Stromal cell of bone marrow (primary cell): ENCODE measurements at regions not wholly inside any gene's neighbourhood (a gene's known extent, or its start where the extent isn't known, plus 50 kb on each side); places are given as distances from the start of the nearest gene placed in this dataset.

Source experiments
- DNase-seq: peaks from one replicate; pipeline ENCODE4 v3.0.0-alpha.2; 2012; ENCODE audit warnings: low read depth

- no peak for DNase-seq
These were observed 160.0 kb downstream of the SMIM20 start for GRCh38 chr4:26073886-26074560.

GRCh38 chr4:26074712-26075430, 160.9 kb downstream of the SMIM20 start:
- no peak for DNase-seq

- no peak for DNase-seq
These were observed 161.6 kb downstream of the SMIM20 start for GRCh38 chr4:26075583-26075982.

GRCh38 chr4:26076000-26076587, 162.1 kb downstream of the SMIM20 start:
- peak; percentile 77 for DNase-seq

GRCh38 chr4:26076896-26077295, 162.9 kb downstream of the SMIM20 start:
- DNase-seq: peak; percentile 68

GRCh38 chr4:26077756-26078155, 163.7 kb downstream of the SMIM20 start:
- no peak for DNase-seq

GRCh38 chr4:26080870-26081628, 167.0 kb downstream of the SMIM20 start:
- no peak for DNase-seq

GRCh38 chr4:26081795-26082498, 167.9 kb downstream of the SMIM20 start:
- no peak for DNase-seq

- DNase-seq: no peak
These were observed 168.5 kb downstream of the SMIM20 start for GRCh38 chr4:26082565-26082964.

GRCh38 chr4:26083987-26084386, 170.0 kb downstream of the SMIM20 start:
- DNase-seq: no peak

- no peak for DNase-seq
These were observed 170.4 kb downstream of the SMIM20 start for GRCh38 chr4:26084414-26084813.

- no peak for DNase-seq
These were observed 171.5 kb downstream of the SMIM20 start for GRCh38 chr4:26085551-26085950.

GRCh38 chr4:26086621-26087441, 172.8 kb downstream of the SMIM20 start:
- DNase-seq: peak; percentile 39

- peak; percentile 94 for DNase-seq
These were observed 174.5 kb downstream of the SMIM20 start for GRCh38 chr4:26088433-26088928.

- no peak for DNase-seq
These were observed 179.5 kb downstream of the SMIM20 start for GRCh38 chr4:26093551-26093950.

GRCh38 chr4:26094076-26094475, 180.1 kb downstream of the SMIM20 start:
- DNase-seq: no peak

GRCh38 chr4:26094911-26095310, 180.9 kb downstream of the SMIM20 start:
- peak; percentile 53 for DNase-seq

- DNase-seq: no peak
These were observed 185.9 kb downstream of the SMIM20 start for GRCh38 chr4:26099967-26100366.

GRCh38 chr4:26101011-26101410, 187.0 kb downstream of the SMIM20 start:
- no peak for DNase-seq

- no peak for DNase-seq
These were observed 190.2 kb downstream of the SMIM20 start for GRCh38 chr4:26104056-26104685.
